HCT116 (cell line): ENCODE measurements at regions not wholly inside any gene's neighbourhood (a gene's known extent, or its start where the extent isn't known, plus 50 kb on each side); places are given as distances from the start of the nearest gene placed in this dataset.

Experiments used
- CEBPB ChIP-seq: IDR thresholded peaks from 2 replicates; pipeline ENCODE4 v1.6.1; 2012; ENCODE audit warnings: low read depth
- CTCF ChIP-seq, 3 experiments: fragments of 200-600 bp in 1 of 3; sonication (generic) in 1 of 3; IDR thresholded peaks in 2 of 3; conservative IDR thresholded peaks in 1 of 3; 2 replicates each; pipeline ENCODE4 v1.5.1; 2012 to 2017; ENCODE audit warnings: low read depth in 2 of 3, low read length in 2 of 3, antibody characterized with exemption in 1 of 3, borderline replicate concordance in 1 of 3, control low read depth in 1 of 3, mild to moderate bottlenecking in 1 of 3, mixed read lengths in 1 of 3, mixed run types in 1 of 3, moderate library complexity in 1 of 3; ENCODE audit not compliant: insufficient read depth in 1 of 3
- POLR2A ChIP-seq: IDR thresholded peaks from 2 replicates; pipeline ENCODE4 v1.7.0; 2011; ENCODE audit warnings: borderline replicate concordance; ENCODE audit not compliant: insufficient read depth, insufficient read length; ENCODE audit errors: extremely low read depth

GRCh38 chr18:26655525-26656430 lies 107.4 kb upstream of the KCTD1 start:
- TF ChIP-seq CEBPB = no peak
- TF ChIP-seq CTCF (IDR thresholded peaks at IDR 0.05 in 2 of 3, conservative IDR thresholded peaks at IDR 0.05 in 1 of 3; ENCODE audit: borderline replicate concordance in 1 of 3, insufficient read depth in 1 of 3, low read depth in 2 of 3, low read length in 2 of 3) = no peak
- no peak for TF ChIP-seq POLR2A
